ENCODE measurements at regions not wholly inside any gene's neighbourhood (a gene's known extent, or its start where the extent isn't known, plus 50 kb on each side); places are given as distances from the start of the nearest gene placed in this dataset.

DNA sequence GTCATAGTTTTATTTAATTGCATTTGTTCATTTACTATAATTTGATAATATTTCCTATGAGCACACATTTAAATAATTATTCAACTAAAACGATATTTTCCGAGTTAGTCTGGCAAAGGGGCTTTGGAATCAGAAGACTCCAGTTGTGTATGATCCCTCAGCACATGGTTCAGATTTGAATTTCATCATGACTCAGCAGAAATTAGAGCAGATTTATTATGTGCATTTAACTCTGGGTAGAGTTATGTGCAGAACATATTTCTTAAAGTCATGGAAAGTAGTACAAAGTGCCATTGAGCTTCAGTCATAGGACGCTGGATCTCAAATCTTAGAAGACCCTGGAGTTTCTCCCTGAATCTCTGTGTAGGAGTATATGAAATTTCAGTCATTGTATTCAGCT is 106.7 kb downstream of the ADCYAP1 start:
- Histone ChIP-seq H3K9me3 (no peaks in the 10 kb centered on the region), H3K27me3 (no peaks in the 10 kb centered on the region), H3K36me3 (no peaks in the 10 kb centered on the region), H3K4me3 (no peak overlapping the region), H3K4me1 (no peaks in the 10 kb centered on the region), H3K27ac (no peak overlapping the region)
- DNase-seq (no peak), ATAC-seq (no peak)
- TF ChIP-seq POLR2A (IDR thresholded peaks at IDR 0.05), result no peak
- TF ChIP-seq, protein P1, sequence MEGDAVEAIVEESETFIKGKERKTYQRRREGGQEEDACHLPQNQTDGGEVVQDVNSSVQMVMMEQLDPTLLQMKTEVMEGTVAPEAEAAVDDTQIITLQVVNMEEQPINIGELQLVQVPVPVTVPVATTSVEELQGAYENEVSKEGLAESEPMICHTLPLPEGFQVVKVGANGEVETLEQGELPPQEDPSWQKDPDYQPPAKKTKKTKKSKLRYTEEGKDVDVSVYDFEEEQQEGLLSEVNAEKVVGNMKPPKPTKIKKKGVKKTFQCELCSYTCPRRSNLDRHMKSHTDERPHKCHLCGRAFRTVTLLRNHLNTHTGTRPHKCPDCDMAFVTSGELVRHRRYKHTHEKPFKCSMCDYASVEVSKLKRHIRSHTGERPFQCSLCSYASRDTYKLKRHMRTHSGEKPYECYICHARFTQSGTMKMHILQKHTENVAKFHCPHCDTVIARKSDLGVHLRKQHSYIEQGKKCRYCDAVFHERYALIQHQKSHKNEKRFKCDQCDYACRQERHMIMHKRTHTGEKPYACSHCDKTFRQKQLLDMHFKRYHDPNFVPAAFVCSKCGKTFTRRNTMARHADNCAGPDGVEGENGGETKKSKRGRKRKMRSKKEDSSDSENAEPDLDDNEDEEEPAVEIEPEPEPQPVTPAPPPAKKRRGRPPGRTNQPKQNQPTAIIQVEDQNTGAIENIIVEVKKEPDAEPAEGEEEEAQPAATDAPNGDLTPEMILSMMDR (IDR thresholded peaks at IDR 0.05), result no peak
- WGBS (ENCODE audit: insufficient coverage, low coverage, low lambda C conversion rate, missing lambda C conversion rate), result 67% methylated on average over 3 of the region's 3 CpGs
- intact Hi-C loops (cut with DNase I), result no loop called here

DNA sequence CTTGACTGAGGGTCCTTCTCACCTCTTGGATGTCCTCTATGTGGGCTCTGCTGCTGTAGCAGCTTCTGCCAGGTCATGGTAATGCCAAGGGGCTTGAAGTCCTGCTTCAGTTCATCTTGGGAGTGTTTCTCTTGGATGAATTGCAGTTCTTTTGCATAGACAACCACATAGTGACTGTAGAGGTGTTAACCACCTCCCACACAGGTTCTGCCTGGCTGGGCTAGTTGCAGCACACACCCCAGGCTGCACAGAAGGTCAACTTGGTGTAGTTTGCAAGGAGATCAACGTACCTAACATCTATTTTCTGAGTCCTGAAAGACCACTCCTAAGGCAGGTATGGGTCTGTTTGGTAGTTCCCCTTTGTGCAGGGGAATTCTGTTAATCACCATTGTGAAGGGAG is 108.1 kb downstream of the ADCYAP1 start:
- Histone ChIP-seq H3K9me3 (no peaks in the 10 kb centered on the region), H3K27me3 (no peaks in the 10 kb centered on the region), H3K36me3 (no peaks in the 10 kb centered on the region), H3K4me1 (no peaks in the 10 kb centered on the region), H3K4me3 (no peak overlapping the region), H3K27ac (no peak overlapping the region)
- TF ChIP-seq, protein P1 (IDR thresholded peaks at IDR 0.05), result no peak
- ATAC-seq (no peak), DNase-seq (no peak)
- 11% methylated on average over 1 of the region's 1 CpG for WGBS (ENCODE audit: insufficient coverage, low coverage, low lambda C conversion rate, missing lambda C conversion rate)
- intact Hi-C loops (cut with DNase I), result no loop called here

GRCh38 chr18:1013951-1014350 is 109.3 kb downstream of the ADCYAP1 start:
- TF ChIP-seq, protein P1 (IDR thresholded peaks at IDR 0.05), result no peak
- TF ChIP-seq POLR2A (IDR thresholded peaks at IDR 0.05), result no peak
- intact Hi-C loops (cut with DNase I), result no loop called here
- no peak overlapping the region for H3K4me3 ChIP-seq
- no peaks in the 10 kb centered on the region for H3K9me3 ChIP-seq
- H3K27ac ChIP-seq, result no peak overlapping the region
- ATAC-seq, result no peak
- no peak for DNase-seq
- whole genome bisulfite sequencing (ENCODE audit: insufficient coverage, low coverage, low lambda C conversion rate, missing lambda C conversion rate), result no CpG with 5 or more reads among the region's 1 CpG
- H3K36me3 ChIP-seq, result no peaks in the 10 kb centered on the region
- H3K4me1 ChIP-seq, result no peaks in the 10 kb centered on the region
- H3K27me3 ChIP-seq, result no peaks in the 10 kb centered on the region

GRCh38 chr18:1014509-1014908 is 109.8 kb downstream of the ADCYAP1 start:
- ATAC-seq, result no peak
- Histone ChIP-seq H3K36me3 (no peaks in the 10 kb centered on the region), H3K4me3 (no peak overlapping the region), H3K9me3 (no peaks in the 10 kb centered on the region), H3K4me1 (no peaks in the 10 kb centered on the region), H3K27me3 (no peaks in the 10 kb centered on the region), H3K27ac (no peak overlapping the region)
- no peak for DNase-seq
- intact Hi-C loops (cut with DNase I), result no loop called here
- TF ChIP-seq, protein P1 (IDR thresholded peaks at IDR 0.05), result no peak
- no peak for TF ChIP-seq POLR2A (IDR thresholded peaks at IDR 0.05)
- WGBS (ENCODE audit: insufficient coverage, low coverage, low lambda C conversion rate, missing lambda C conversion rate), result 36% methylated on average over 6 of the region's 6 CpGs

GRCh38 chr18:1014951-1015624 is 110.4 kb downstream of the ADCYAP1 start:
- H3K27ac ChIP-seq, result no peak overlapping the region
- no peak overlapping the region for H3K4me3 ChIP-seq
- H3K9me3 ChIP-seq, result no peaks in the 10 kb centered on the region
- no peaks in the 10 kb centered on the region for H3K36me3 ChIP-seq
- no peaks in the 10 kb centered on the region for H3K4me1 ChIP-seq
- TF ChIP-seq, protein P1 (IDR thresholded peaks at IDR 0.05), result no peak
- TF ChIP-seq POLR2A (IDR thresholded peaks at IDR 0.05), result no peak
- DNase-seq (no peak), ATAC-seq (no peak)
- intact Hi-C loops (cut with DNase I), result no loop called here
- H3K27me3 ChIP-seq, result no peaks in the 10 kb centered on the region

Measured in right lobe of liver (tissue), 6 donors.